HT-29 (cell line): ENCODE measurements at regions not wholly inside any gene's neighbourhood (a gene's known extent, or its start where the extent isn't known, plus 50 kb on each side); places are given as distances from the start of the nearest gene placed in this dataset.

Experiments used
- DNase-seq: peaks from one replicate; pipeline ENCODE4 v3.0.0-alpha.2; 2015; ENCODE audit warnings: low spot score

- no peak for DNase-seq
Measured at GRCh38 chr21:35849144-35849543, 211.2 kb downstream of the SETD4 start.

DNA sequence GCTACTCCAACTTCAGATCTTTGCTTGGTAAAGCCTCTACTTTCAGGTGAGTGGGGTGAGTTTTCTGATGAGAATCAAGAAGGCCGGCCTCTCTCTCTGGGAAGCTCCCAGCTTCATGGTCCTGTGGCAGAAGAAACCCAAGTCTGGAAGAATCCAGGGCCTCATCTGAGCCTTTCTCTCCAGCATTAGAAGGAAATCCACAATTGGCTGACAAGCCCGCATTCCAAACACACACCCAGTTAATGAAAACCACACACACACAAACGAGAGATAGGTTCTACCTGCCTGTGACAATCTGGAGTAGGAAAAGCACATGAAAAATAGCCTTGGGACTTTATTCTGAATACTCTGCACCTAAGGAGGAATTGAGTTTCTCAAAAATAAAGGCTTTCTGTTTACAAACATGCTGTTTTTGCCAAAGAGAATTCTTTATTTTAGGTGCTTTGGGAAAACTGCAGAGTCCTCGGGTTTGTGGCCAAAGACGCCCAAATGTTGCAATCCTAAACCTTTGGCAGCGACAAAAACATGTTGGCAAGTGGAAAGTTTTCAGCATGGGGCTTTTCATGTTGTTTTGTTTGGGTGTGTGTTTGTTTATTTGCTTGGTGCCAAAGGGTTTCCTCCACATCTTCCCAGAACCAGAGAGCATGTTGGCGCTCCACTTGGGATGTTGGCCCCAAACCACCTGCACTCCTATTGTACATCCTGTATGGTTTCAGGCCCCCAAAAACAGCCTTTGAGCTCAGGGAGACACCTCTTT, 216.2 kb downstream of the SETD4 start:
- DNase-seq: no peak

DNA sequence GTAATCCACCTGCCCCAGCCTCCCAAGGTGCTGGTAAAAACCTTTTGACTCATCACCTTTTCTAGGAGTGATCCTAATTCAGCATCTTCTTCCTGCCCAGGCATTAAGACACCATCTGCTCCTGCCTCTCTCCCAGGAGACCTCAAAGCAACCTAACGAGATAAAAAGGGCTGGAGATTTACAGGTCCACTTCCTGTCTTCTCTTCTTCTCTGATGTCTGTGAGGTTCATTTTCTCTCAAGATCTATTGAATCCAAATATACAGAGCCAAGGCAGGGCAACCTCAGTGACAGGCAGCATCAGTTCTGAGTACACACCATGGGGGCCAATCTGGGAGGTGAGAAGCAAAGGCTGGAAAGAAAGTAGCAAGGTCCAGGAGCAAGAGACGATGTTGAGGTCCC, 219.4 kb downstream of the SETD4 start:
- DNase-seq: no peak

- peak; percentile 60 for DNase-seq
Measured at GRCh38 chr21:35840197-35840799, 220.0 kb downstream of the SETD4 start.

DNA sequence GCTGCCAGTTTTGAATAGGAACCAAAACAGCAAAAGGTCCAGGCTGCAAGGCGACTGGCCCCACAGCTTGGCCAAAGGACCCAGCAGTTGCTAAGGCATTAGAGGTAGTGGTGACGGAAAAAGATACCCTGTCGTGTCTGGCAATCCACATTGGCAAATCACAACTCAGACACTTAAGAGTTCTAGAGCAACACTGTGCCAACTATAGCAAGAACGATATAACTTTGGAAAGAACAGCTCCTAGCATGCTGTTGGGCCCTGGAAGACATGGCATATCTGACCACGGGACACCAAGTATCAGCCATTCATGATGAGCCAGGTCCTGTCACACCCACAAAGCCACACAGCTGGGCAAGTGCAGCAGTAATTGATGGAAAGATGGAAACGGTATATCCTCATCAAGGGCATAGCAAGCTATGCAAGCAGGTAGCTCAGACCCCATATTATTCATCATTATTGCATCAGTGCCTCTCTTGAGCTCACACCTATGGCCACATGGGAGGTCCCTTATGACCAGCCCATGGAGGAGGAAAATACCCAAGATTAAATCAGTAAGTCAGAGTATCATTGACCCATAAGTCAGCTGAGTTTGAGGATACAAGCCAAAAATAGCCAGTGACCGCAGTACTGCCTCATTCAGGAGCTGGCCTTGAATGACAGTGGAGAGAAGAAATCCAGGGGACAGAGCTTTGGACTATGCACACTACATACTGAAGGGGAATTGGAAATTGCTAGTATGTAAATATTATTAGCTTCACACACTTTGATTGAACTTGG, 221.2 kb downstream of the SETD4 start:
- DNase-seq: no peak

DNA sequence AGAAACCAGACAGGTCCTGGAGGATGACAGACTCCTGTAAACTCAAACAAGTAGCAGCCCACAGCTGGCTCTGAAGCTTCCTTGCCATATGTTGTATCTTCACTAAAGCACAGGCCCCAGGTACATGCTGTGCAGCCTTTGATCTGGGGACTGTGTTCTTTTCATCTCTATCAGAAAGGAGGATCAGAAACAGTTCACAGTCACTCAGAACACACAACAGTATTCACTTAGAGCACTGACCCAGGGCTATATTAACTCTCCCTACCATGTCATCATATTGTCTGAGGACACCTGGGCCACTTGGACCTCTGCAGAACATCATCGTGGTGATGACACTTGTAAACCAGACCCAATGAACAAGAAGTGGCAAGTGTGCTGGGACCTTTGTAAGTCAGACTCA, 222.0 kb downstream of the SETD4 start:
- no peak for DNase-seq

DNA sequence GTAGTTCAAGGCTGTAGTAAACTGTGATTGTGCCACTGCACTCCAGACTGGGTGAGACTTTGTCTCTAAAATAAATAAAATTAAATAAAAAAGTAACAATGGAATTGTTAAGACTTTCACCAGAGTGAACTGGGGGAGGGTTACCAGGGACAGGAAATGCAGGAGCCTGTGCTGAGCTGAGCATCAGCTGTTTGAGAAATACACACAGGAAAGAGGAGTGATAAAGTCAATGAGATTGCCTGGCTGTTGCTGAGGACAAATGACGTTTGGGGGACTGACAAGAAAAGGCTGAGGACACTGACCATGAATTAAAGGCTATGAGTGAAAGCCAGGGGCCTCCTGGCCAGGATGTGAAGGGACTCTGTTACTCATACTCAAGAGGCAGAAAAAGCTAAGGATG, 226.3 kb downstream of the SETD4 start:
- no peak for DNase-seq

- no peak for DNase-seq
Measured at GRCh38 chr21:35833388-35833787, 226.9 kb downstream of the SETD4 start.

- no peak for DNase-seq
Measured at GRCh38 chr21:35831230-35831629, 229.1 kb downstream of the SETD4 start.

DNA sequence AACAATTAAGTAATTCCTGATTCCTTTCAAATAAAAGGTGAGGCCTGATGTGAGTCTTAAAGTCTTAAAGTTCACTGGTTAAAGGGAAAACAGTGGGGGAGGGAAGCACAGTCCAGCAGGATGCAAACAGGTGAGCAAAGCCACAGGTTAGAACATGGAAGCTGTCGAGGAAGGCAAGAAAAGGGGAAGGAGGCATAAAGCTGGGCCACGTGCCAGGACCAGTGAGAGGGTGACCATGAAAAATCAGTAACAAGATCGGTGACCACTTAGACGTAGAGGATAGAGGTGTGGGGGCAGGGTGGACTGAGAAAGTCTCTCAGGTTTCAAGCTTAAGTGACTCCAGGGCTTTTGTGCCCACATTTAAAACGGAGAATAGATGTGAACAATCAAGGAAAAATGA, 231.3 kb downstream of the SETD4 start:
- DNase-seq: no peak

GRCh38 chr21:35828161-35828560, 232.2 kb downstream of the SETD4 start:
- no peak for DNase-seq

DNA sequence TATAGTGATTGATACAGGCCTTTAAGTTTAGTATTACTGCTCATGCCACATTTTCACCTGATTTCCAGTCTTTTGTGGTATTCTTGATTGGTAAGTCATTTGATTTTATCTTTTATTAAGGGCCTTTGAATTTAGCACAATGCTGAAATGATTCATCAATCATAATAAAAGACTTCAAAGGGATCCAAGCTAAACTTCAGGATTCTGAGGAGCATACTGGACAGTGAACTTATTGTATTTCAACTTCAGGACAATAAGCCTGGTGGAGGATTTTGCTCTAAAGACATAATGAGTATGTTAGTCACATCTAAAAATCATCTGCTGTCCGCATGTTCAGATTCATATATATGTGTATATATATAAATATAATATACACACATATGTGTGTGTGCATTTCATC, 233.3 kb downstream of the SETD4 start:
- DNase-seq: no peak

GRCh38 chr21:35825370-35826353, 234.7 kb downstream of the SETD4 start:
- DNase-seq: no peak

GRCh38 chr21:35824136-35824535, 236.2 kb downstream of the SETD4 start:
- no peak for DNase-seq

GRCh38 chr21:35819134-35819533, 241.2 kb downstream of the SETD4 start:
- no peak for DNase-seq

DNA sequence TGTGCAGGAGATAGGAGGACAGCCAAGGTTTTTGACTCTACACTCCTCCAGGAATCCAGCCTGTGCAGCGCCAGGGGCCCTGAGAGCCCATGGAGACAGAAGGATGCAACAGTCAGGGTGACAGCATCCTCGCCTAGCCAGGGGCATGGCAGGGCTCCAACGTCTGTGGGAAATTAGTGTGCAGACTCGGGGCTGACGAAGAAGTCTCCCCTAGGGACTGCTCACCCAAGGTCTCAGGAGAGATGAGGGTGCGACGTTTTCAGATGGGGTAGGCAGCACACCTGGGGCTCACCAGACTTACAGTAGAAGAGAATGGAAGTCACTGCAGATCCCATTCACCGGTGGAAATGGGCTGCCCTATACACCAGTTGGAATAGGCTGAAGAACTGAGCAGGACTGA, 241.7 kb downstream of the SETD4 start:
- no peak for DNase-seq

DNA sequence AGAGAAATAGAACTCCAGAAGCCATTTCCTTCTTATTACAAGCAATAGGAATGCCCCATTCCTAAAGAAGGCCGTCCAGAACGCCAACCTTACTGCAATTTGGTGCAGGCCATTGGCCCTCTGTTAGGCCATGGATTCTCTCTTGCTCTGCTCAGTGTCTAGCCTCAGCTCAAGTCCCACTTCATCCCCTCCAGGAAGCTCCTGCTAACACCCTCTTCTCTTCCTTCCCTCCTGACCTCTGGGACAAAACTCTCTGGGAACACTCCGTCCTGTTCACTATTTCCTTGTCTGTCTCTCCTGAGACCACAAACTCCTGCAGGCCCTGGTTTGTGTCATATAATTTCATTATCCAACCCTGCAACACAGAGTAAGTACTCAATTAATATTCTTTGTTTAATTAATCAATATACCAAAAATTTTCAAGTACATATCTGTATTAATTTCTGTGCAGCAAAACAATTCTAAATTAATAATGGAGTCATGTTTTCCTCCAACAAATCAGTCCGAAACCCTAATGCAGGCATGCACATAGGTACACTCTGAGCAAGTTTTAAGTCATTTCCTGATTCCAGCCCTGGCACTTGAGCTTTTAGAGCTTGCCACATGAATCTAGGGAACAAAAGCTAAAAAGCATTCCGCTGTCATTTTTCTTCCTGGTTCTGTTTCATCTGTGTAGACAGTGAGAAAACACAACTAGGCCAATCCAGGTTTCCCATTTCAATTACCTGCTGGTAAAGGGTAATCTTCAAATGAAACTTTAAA, 245.3 kb downstream of the SETD4 start:
- no peak for DNase-seq

DNA sequence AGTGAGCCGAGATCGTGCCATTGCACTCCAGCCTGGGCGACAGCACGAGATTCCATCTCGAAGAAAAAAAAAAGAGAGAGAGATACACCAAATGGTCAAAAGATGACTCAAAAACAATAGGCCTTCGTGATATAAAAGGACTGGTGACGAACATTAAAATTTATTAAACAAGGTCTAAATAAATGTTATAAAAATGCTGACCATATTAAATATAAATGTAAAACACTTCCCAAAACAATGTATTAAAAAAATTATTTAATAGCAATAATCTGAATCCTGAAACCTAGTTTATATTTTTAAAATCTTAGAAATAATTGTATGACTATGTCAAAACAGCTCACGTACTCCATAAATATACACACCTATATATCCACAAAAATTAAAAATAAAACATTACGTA, 247.6 kb downstream of the SETD4 start:
- no peak for DNase-seq

GRCh38 chr21:35811191-35811806, 249.0 kb downstream of the SETD4 start:
- DNase-seq: no peak

GRCh38 chr21:35810431-35810970, 249.8 kb downstream of the SETD4 start:
- no peak for DNase-seq
